ENCODE measurements at regions not wholly inside any gene's neighbourhood (a gene's known extent, or its start where the extent isn't known, plus 50 kb on each side); places are given as distances from the start of the nearest gene placed in this dataset.

- no peak overlapping the region for H2AFZ ChIP-seq (ENCODE audit: low read depth)
- TF ChIP-seq CTCF (conservative IDR thresholded peaks at IDR 0.05; ENCODE audit: low read depth, low read length): no peak
These were observed 112.8 kb downstream of the MAGEB5 start for GRCh38 chrX:26328608-26329319.

GRCh38 chrX:26309262-26309661 is 93.3 kb downstream of the MAGEB5 start:
- Histone ChIP-seq H2AFZ (ENCODE audit: low read depth) (no peak overlapping the region), H4K20me1 (ENCODE audit: insufficient read depth) (no peaks in the 10 kb centered on the region), H3K27ac (no peak overlapping the region), H3K9ac (no peak overlapping the region), H3K4me2 (no peak overlapping the region), H3K4me1 (ENCODE audit: low read depth, poor library complexity, severe bottlenecking) (no peaks in the 10 kb centered on the region), H3K79me2 (ENCODE audit: insufficient read depth, low read depth) (no peaks in the 10 kb centered on the region), H3K4me3 (IDR thresholded peaks at IDR 0.05; ENCODE audit: insufficient read depth, low read depth, low read length) (no peak overlapping the region), H3K27me3 (ENCODE audit: insufficient read depth, low read depth) (no peaks in the 10 kb centered on the region), H3K36me3 (ENCODE audit: insufficient read depth) (no peaks in the 10 kb centered on the region)
- TF ChIP-seq CTCF (conservative IDR thresholded peaks at IDR 0.05; ENCODE audit: low read depth, low read length): no peak

More at GRCh38 chrX:26328608-26329319, 112.8 kb downstream of the MAGEB5 start:
- Histone ChIP-seq H3K79me2 (ENCODE audit: insufficient read depth, low read depth) (no peaks in the 10 kb centered on the region), H3K9ac (no peak overlapping the region), H3K36me3 (ENCODE audit: insufficient read depth) (no peaks in the 10 kb centered on the region), H3K4me2 (no peak overlapping the region), H4K20me1 (ENCODE audit: insufficient read depth) (no peaks in the 10 kb centered on the region), H3K27me3 (ENCODE audit: insufficient read depth, low read depth) (no peaks in the 10 kb centered on the region), H3K4me3 (IDR thresholded peaks at IDR 0.05; ENCODE audit: insufficient read depth, low read depth, low read length) (no peak overlapping the region), H3K4me1 (ENCODE audit: low read depth, poor library complexity, severe bottlenecking) (no peaks in the 10 kb centered on the region), H3K27ac (no peak overlapping the region)

GRCh38 chrX:26295425-26295824 is 79.5 kb downstream of the MAGEB5 start:
- no peak overlapping the region for H3K4me3 ChIP-seq (IDR thresholded peaks at IDR 0.05; ENCODE audit: insufficient read depth, low read depth, low read length)
- H3K27me3 ChIP-seq (ENCODE audit: insufficient read depth, low read depth): no peaks in the 10 kb centered on the region
- H4K20me1 ChIP-seq (ENCODE audit: insufficient read depth): no peaks in the 10 kb centered on the region
- no peaks in the 10 kb centered on the region for H3K79me2 ChIP-seq (ENCODE audit: insufficient read depth, low read depth)
- no peak overlapping the region for H3K9ac ChIP-seq
- no peak overlapping the region for H3K4me2 ChIP-seq
- H3K36me3 ChIP-seq (ENCODE audit: insufficient read depth): no peaks in the 10 kb centered on the region
- no peak overlapping the region for H3K27ac ChIP-seq
- H2AFZ ChIP-seq (ENCODE audit: low read depth): no peak overlapping the region
- H3K4me1 ChIP-seq (ENCODE audit: low read depth, poor library complexity, severe bottlenecking): no peaks in the 10 kb centered on the region
- TF ChIP-seq CTCF (conservative IDR thresholded peaks at IDR 0.05; ENCODE audit: low read depth, low read length): no peak

- Histone ChIP-seq H4K20me1 (ENCODE audit: insufficient read depth) (no peaks in the 10 kb centered on the region), H3K4me2 (no peak overlapping the region), H3K4me3 (IDR thresholded peaks at IDR 0.05; ENCODE audit: insufficient read depth, low read depth, low read length) (no peak overlapping the region), H3K27me3 (ENCODE audit: insufficient read depth, low read depth) (no peaks in the 10 kb centered on the region), H3K4me1 (ENCODE audit: low read depth, poor library complexity, severe bottlenecking) (no peaks in the 10 kb centered on the region), H3K9ac (no peak overlapping the region), H2AFZ (ENCODE audit: low read depth) (no peak overlapping the region), H3K79me2 (ENCODE audit: insufficient read depth, low read depth) (no peaks in the 10 kb centered on the region), H3K27ac (no peak overlapping the region), H3K36me3 (ENCODE audit: insufficient read depth) (no peaks in the 10 kb centered on the region)
- TF ChIP-seq CTCF (conservative IDR thresholded peaks at IDR 0.05; ENCODE audit: low read depth, low read length): no peak
These were observed 70.9 kb downstream of the MAGEB5 start for GRCh38 chrX:26286836-26287235.
